HFFc6 (cell line): ENCODE measurements at regions not wholly inside any gene's neighbourhood (a gene's known extent, or its start where the extent isn't known, plus 50 kb on each side); places are given as distances from the start of the nearest gene placed in this dataset.
"Not testable (repeated sequence)": the region's sequence is repeated elsewhere in the genome, so short reads cannot be mapped to it uniquely, and the experiment has no call there.

Source experiments
- DNase-seq: peaks from one replicate; pipeline ENCODE4 v3.0.0-alpha.2; 2018
- H3K27ac Mint-ChIP-seq: 2 replicates; pipeline ENCODE4 v1.8.0; 2020; ENCODE audit warnings: mild to moderate bottlenecking, mixed read lengths
- H3K27me3 Mint-ChIP-seq: 2 replicates; pipeline ENCODE4 v1.8.0; 2021; ENCODE audit warnings: mild to moderate bottlenecking, moderate library complexity, mixed read lengths; ENCODE audit not compliant: insufficient read depth
- H3K36me3 Mint-ChIP-seq: 2 replicates; pipeline ENCODE4 v1.8.0; 2021; ENCODE audit warnings: low read depth, mixed read lengths
- H3K4me1 Mint-ChIP-seq: 2 replicates; pipeline ENCODE4 v1.8.0; 2020; ENCODE audit warnings: low read depth, mixed read lengths
- H3K4me3 Mint-ChIP-seq: 2 replicates; pipeline ENCODE4 v1.8.0; 2020; ENCODE audit warnings: mild to moderate bottlenecking, moderate library complexity, mixed read lengths
- H3K9me3 Mint-ChIP-seq: 2 replicates; pipeline ENCODE4 v1.8.0; 2020; ENCODE audit warnings: mild to moderate bottlenecking, mixed read lengths
- TF ChIP-seq, protein P1 (sequence below): fragments of 200-600 bp; sonication (generic); IDR thresholded peaks from 2 replicates; pipeline ENCODE4 v1.5.0; 2021; ENCODE audit warnings: antibody characterized with exemption, mild to moderate bottlenecking

DNA sequence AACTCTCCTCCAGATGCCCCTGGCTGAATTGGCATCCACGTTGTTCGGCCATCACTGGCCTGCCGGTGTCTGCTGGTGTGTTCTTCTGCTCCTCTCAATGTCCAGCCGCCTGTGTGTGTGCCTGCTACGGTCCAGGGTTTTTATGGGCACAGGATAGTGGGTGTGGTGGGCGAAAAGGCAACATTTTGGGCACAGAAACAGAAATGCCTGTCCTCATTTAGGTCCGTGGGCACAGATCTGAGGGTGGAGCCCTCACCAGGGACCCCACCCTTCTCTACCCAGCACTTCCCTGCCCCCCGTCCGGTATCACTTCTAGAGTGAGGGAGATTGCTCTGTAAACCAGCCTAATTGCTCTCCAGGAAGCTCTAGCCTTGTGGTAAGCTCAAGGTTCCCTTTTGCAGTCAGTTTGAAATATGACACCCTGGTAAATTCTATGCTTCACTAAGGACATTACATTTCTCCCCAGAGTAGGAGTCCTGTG lies 410.1 kb downstream of the MAT2B start:
- DNase-seq = no peak
- Mint-ChIP-seq H3K36me3 (no peaks in the 10 kb centered on the region), H3K4me3 (no peak overlapping the region; the same call in 1 of the 2 replicates), H3K27ac (no peak overlapping the region; the same call in 1 of the 2 replicates), H3K4me1 (peaks cover 26% of the 10 kb centered on the region), H3K27me3 (no peaks in the 10 kb centered on the region; the same call in 1 of the 2 replicates), H3K9me3 (peaks cover 8% of the 10 kb centered on the region)
- TF ChIP-seq, protein P1, sequence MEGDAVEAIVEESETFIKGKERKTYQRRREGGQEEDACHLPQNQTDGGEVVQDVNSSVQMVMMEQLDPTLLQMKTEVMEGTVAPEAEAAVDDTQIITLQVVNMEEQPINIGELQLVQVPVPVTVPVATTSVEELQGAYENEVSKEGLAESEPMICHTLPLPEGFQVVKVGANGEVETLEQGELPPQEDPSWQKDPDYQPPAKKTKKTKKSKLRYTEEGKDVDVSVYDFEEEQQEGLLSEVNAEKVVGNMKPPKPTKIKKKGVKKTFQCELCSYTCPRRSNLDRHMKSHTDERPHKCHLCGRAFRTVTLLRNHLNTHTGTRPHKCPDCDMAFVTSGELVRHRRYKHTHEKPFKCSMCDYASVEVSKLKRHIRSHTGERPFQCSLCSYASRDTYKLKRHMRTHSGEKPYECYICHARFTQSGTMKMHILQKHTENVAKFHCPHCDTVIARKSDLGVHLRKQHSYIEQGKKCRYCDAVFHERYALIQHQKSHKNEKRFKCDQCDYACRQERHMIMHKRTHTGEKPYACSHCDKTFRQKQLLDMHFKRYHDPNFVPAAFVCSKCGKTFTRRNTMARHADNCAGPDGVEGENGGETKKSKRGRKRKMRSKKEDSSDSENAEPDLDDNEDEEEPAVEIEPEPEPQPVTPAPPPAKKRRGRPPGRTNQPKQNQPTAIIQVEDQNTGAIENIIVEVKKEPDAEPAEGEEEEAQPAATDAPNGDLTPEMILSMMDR = no peak

DNA sequence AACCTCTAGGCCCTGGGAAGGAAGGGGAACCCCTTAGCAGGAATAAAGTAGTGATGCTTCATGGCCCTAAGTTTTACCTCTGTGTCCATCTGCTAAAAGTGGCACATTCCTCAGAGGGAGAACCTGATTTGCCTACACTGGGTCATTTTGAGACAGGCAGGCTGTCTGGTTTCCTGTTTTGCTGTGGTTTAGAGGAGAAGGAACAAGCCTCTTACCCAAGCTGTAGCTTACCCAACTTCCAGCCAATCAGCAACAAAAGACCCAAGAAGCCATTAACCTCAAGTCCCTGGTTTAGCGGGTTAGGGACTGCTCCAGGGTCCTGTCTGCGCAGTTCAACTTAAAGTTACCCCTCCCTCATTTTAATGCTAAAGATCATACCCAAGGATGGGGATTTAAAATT lies 411.0 kb downstream of the MAT2B start:
- H3K27ac Mint-ChIP-seq = no peak overlapping the region
- peaks cover 26% of the 10 kb centered on the region for H3K4me1 Mint-ChIP-seq

DNA sequence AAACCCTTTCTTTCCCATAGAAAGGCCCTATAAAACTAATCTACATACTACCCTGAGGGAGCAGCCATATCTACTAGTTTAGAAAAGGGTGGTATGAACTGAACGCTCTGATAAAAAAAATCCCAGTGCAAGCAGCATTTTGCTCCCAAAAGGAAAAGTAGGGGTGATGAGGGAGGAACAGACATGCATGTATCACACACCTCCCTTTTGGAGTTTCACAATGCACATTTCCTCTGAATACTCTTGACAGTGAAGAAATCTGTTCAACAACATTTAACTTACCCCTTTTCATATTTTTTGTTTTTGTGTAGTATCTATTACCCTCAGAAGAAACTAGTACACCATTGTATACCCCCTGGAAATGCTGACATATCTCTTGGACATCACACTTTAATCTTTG lies 411.4 kb downstream of the MAT2B start:
- TF ChIP-seq, protein P1 = no peak
- no peaks in the 10 kb centered on the region for H3K36me3 Mint-ChIP-seq
- no peak for DNase-seq
- peaks cover 21% of the 10 kb centered on the region for H3K4me1 Mint-ChIP-seq
- no peak overlapping the region for H3K4me3 Mint-ChIP-seq
- H3K9me3 Mint-ChIP-seq = peaks cover 8% of the 10 kb centered on the region
- no peaks in the 10 kb centered on the region; the same call in 1 of the 2 replicates for H3K27me3 Mint-ChIP-seq
- H3K27ac Mint-ChIP-seq = no peak overlapping the region

More for the DNA sequence above, 411.0 kb downstream of the MAT2B start:
- H3K27me3 Mint-ChIP-seq = no peaks in the 10 kb centered on the region; the same call in 1 of the 2 replicates
- H3K36me3 Mint-ChIP-seq = no peaks in the 10 kb centered on the region
- no peak for DNase-seq
- no peak overlapping the region for H3K4me3 Mint-ChIP-seq
- TF ChIP-seq, protein P1 = no peak
- peaks cover 8% of the 10 kb centered on the region for H3K9me3 Mint-ChIP-seq

DNA sequence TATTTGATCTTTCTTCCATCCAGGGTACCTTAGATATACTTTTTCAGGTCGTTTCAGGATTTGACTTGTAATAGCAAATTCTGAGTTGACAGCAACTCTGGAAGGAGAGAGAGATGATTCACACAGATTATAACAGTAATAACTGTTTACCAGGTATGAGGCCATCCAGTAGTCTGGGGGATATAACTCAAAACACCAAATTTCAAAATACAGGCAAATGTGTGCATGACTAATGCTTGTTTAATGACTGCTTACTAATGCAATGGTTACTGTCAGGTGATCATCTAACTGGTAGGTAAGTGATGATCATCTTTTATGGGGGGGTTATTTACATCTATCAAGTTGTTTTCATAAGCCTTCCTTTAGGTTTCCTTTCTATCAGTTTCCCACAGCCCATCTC lies 412.3 kb downstream of the MAT2B start:
- Mint-ChIP-seq H3K36me3 (no peaks in the 10 kb centered on the region), H3K9me3 (peaks cover 8% of the 10 kb centered on the region), H3K4me1 (peaks cover 17% of the 10 kb centered on the region), H3K27ac (no peak overlapping the region), H3K27me3 (no peaks in the 10 kb centered on the region; the same call in 1 of the 2 replicates), H3K4me3 (no peak overlapping the region)
- TF ChIP-seq, protein P1 = no peak
- DNase-seq = no peak

DNA sequence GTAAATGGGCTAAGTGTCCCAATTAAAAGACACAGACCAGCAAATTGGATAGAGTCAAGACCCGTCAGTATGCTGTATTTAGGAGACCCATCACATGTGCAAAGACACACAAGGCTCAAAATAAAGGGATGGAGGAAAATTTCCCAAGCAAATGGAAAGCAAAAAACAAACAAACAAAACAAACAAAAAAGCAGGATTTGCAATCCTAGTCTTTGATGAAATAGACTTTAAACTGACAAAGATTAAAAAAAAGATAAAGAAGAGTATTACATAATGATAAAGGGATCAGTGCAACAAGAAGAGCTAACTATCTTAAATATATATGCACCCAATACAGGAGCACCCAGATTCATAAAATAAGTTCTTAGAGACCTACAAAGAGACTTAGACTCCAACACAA lies 429.6 kb downstream of the MAT2B start:
- H3K9me3 Mint-ChIP-seq = peaks cover 17% of the 10 kb centered on the region
- H3K36me3 Mint-ChIP-seq, DNase-seq, H3K4me3 Mint-ChIP-seq, H3K27me3 Mint-ChIP-seq, H3K4me1 Mint-ChIP-seq, H3K27ac Mint-ChIP-seq: not testable (repeated sequence)

DNA sequence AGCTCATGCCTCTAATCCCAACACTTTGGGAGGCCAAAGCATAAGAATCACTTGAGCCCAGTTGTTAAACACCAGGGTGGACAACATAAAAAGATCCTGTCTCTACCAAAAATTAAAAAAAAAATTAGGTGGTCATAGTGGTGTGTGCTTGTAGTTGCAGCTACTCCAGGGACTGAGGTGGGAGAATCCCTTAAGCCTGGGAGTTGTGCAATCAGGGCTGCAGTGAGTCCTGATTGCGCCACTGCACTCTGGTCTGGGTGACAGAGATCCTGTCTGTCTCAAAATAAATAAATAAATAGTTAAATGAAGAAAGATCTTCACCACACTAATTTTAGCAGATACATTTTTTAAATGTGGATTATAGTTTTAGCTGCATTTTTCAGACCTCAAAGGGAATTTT lies 433.2 kb downstream of the MAT2B start:
- peaks cover 7% of the 10 kb centered on the region; the same call in 1 of the 2 replicates for H3K4me1 Mint-ChIP-seq
- H3K36me3 Mint-ChIP-seq = no peaks in the 10 kb centered on the region; the same call in 1 of the 2 replicates
- H3K27me3 Mint-ChIP-seq = peaks cover 1% of the 10 kb centered on the region
- no peak overlapping the region for H3K27ac Mint-ChIP-seq
- H3K4me3 Mint-ChIP-seq = no peak overlapping the region
- H3K9me3 Mint-ChIP-seq = peaks cover 10% of the 10 kb centered on the region
- TF ChIP-seq, protein P1 = no peak
- DNase-seq = no peak
